HCT116 (cell line): ENCODE measurements at regions not wholly inside any gene's neighbourhood (a gene's known extent, or its start where the extent isn't known, plus 50 kb on each side); places are given as distances from the start of the nearest gene placed in this dataset.

ENCODE experiments used
- ATAC-seq: fragments of 200-7000 bp; cut with Tn5 transposase; 2 replicates; pipeline ENCODE4 v1.9.1; 2020; ENCODE audit warnings: mild to moderate bottlenecking, moderate library complexity
- BruUV-seq: library from RNA; stranded (reverse); fragments of 400-500 nt; replicated peaks from 2 replicates; lab custom pipeline; 2021; lab: Mats Ljungman, UMichigan
- CTCF ChIA-PET: fragments of 300-600 bp; sonication (Branson Sonifier 250); formaldehyde crosslinking; loops from one replicate; lab custom pipeline; 2021; ENCODE audit warnings: antibody characterized with exemption; lab: Charles Lee
- POLR2A ChIA-PET: fragments of 300-600, 350-600 bp; sonication (Branson Sonifier 250); formaldehyde crosslinking; loops from one replicate; lab custom pipeline; 2021; ENCODE audit warnings: antibody characterized with exemption; lab: Charles Lee
- RAD21 ChIA-PET, 2 experiments: fragments of 300-600 bp; sonication (Branson Sonifier 250); formaldehyde crosslinking; loops; one replicate each; lab custom pipeline; 2023; ENCODE audit warnings: low total read pairs in 2 of 2; ENCODE audit not compliant: uncharacterized antibody in 2 of 2, unreplicated experiment in 2 of 2, low non-redundant PET in 1 of 2; lab: Charles Lee
- DNase-seq: peaks from one replicate; pipeline ENCODE4 v3.0.0-alpha.2; 2010; ENCODE audit warnings: low read depth, low spot score
- H2AFZ ChIP-seq: fragments of 200-600 bp; shearing (Covaris generic), sonication (generic); 2 replicates; pipeline ENCODE4 v1.6.1; 2017; ENCODE audit warnings: low read depth, mixed run types, mixed read lengths, antibody characterized with exemption, low read length; ENCODE audit not compliant: poor library complexity, severe bottlenecking
- H3K27ac ChIP-seq: 2 replicates; pipeline ENCODE4 v1.5.1; 2012; ENCODE audit warnings: low read depth, low read length
- H3K27me3 ChIP-seq: fragments of 200-600 bp; sonication (generic); 2 replicates; pipeline ENCODE4 v1.6.1; 2016; ENCODE audit warnings: mixed run types, low read length, mixed read lengths; ENCODE audit not compliant: insufficient read depth
- H3K36me3 ChIP-seq, 2 experiments: fragments of 200-500 bp in 1 of 2; fragments of 200-600 bp in 1 of 2; sonication (Bioruptor generic) in 1 of 2; sonication (generic) in 1 of 2; 2 replicates each; pipeline versions ENCODE4 v1.5.1 to v1.6.1; 2014 to 2016; ENCODE audit warnings: low read length in 2 of 2, inconsistent platforms in 1 of 2, mixed read lengths in 1 of 2, mixed run types in 1 of 2; ENCODE audit not compliant: insufficient read depth in 2 of 2, control insufficient read depth in 1 of 2
- H3K4me1 ChIP-seq, 2 experiments: fragments of 200-600 bp in 1 of 2; sonication (generic) in 1 of 2; 2 replicates each; pipeline versions ENCODE4 v1.5.1 to v1.6.1; 2012 to 2017; ENCODE audit warnings: low read length in 2 of 2, inconsistent platforms in 1 of 2, mild to moderate bottlenecking in 1 of 2, mixed read lengths in 1 of 2, mixed run types in 1 of 2, moderate library complexity in 1 of 2; ENCODE audit not compliant: insufficient read depth in 2 of 2, control insufficient read depth in 1 of 2
- H3K4me2 ChIP-seq: fragments of 200-600 bp; sonication (generic); 2 replicates; pipeline ENCODE4 v1.6.1; 2017; ENCODE audit warnings: mixed run types, low read length, mixed read lengths
- H3K4me3 ChIP-seq, 2 experiments: fragments of 200-600 bp in 1 of 2; sonication (generic) in 1 of 2; replicated peaks in 1 of 2; 2 replicates each; pipeline ENCODE4 v1.5.1; 2011 to 2016; ENCODE audit warnings: low read length in 2 of 2, control low read depth in 1 of 2, low read depth in 1 of 2, mild to moderate bottlenecking in 1 of 2, mixed read lengths in 1 of 2, mixed run types in 1 of 2
- H3K79me2 ChIP-seq: fragments of 200-600 bp; sonication (generic); 2 replicates; pipeline ENCODE4 v1.6.1; 2017; ENCODE audit warnings: mild to moderate bottlenecking, mixed run types, low read length, moderate library complexity, mixed read lengths; ENCODE audit not compliant: insufficient read depth
- H3K9ac ChIP-seq: fragments of 200-600 bp; sonication (generic); 2 replicates; pipeline ENCODE4 v1.6.1; 2016; ENCODE audit warnings: low read length, mixed read lengths
- H3K9me2 ChIP-seq: fragments of 200-600 bp; sonication (generic), shearing (Covaris generic); 2 replicates; pipeline ENCODE4 v1.6.1; 2017; ENCODE audit warnings: mixed run types, mild to moderate bottlenecking, moderate library complexity; ENCODE audit not compliant: insufficient read depth
- H3K9me3 ChIP-seq, 2 experiments: fragments of 200-500 bp in 1 of 2; fragments of 200-600 bp in 1 of 2; sonication (Bioruptor generic) in 1 of 2; sonication (generic) in 1 of 2; 2 replicates each; pipeline ENCODE4 v1.6.1; 2014 to 2017; ENCODE audit warnings: low read length in 2 of 2, mixed read lengths in 2 of 2, inconsistent platforms in 1 of 2, low read depth in 1 of 2, mild to moderate bottlenecking in 1 of 2, mixed run types in 1 of 2, moderate library complexity in 1 of 2; ENCODE audit not compliant: control insufficient read depth in 1 of 2, insufficient read depth in 1 of 2
- H4K20me1 ChIP-seq: fragments of 200-600 bp; sonication (generic), shearing (Covaris generic); 2 replicates; pipeline ENCODE4 v1.6.1; 2017; ENCODE audit warnings: mixed run types, mild to moderate bottlenecking, moderate library complexity; ENCODE audit not compliant: insufficient read depth
- CBX3 ChIP-seq: IDR thresholded peaks from 2 replicates; pipeline ENCODE4 v1.6.1; 2012; ENCODE audit warnings: low read depth
- ELF1 ChIP-seq: IDR thresholded peaks from 2 replicates; pipeline ENCODE4 v1.6.1; 2012; ENCODE audit warnings: low read depth, borderline replicate concordance
- EZH2phosphoT487 ChIP-seq: fragments of 200-600 bp; IDR thresholded peaks from 2 replicates; pipeline ENCODE4 v1.6.1; 2018; ENCODE audit warnings: antibody characterized with exemption, borderline replicate concordance
- JUND ChIP-seq: IDR thresholded peaks from 2 replicates; pipeline ENCODE4 v1.6.1; 2012
- POLR2A ChIP-seq: IDR thresholded peaks from 2 replicates; pipeline ENCODE4 v1.7.0; 2011; ENCODE audit warnings: borderline replicate concordance; ENCODE audit not compliant: insufficient read depth, insufficient read length; ENCODE audit errors: extremely low read depth
- SP1 ChIP-seq: IDR thresholded peaks from 2 replicates; pipeline ENCODE4 v1.6.1; 2012; ENCODE audit warnings: low read depth
- TCF7L2 ChIP-seq: IDR thresholded peaks from 2 replicates; pipeline ENCODE4 v1.7.0; 2011; ENCODE audit warnings: borderline replicate concordance, inconsistent platforms; ENCODE audit not compliant: insufficient read depth, insufficient read length; ENCODE audit errors: extremely low read depth
- ZFX ChIP-seq: fragments of 450-650 bp; IDR thresholded peaks from 2 replicates; pipeline ENCODE4 v1.6.1; 2017
- ZNF274 ChIP-seq: fragments of 200-500 bp; sonication (Bioruptor generic); IDR thresholded peaks from 2 replicates; pipeline ENCODE4 v1.6.1; 2014; ENCODE audit warnings: mild to moderate bottlenecking, low read depth, low read length, inconsistent platforms
- intact Hi-C: fragments of 100-400 bp; cut with micrococcal nuclease; formaldehyde crosslinking; loops from 2 replicates; pipeline ENCODE4 v1.10.0; 2022
- TF ChIP-seq, protein P1 (sequence below): IDR thresholded peaks from 2 replicates; pipeline ENCODE4 v1.6.1; 2012
- TF ChIP-seq, protein P2 (sequence below): IDR thresholded peaks from 2 replicates; pipeline ENCODE4 v1.6.1; 2012
- TF ChIP-seq, protein P3 (sequence below): IDR thresholded peaks from 2 replicates; pipeline ENCODE4 v1.6.1; 2011; ENCODE audit warnings: mild to moderate bottlenecking, low read length, moderate library complexity; ENCODE audit not compliant: insufficient replicate concordance; ENCODE audit errors: extremely low read depth
- TF ChIP-seq, protein P4 (sequence below): IDR thresholded peaks from 2 replicates; pipeline ENCODE4 v1.6.1; 2012; ENCODE audit warnings: low read depth

DNA sequence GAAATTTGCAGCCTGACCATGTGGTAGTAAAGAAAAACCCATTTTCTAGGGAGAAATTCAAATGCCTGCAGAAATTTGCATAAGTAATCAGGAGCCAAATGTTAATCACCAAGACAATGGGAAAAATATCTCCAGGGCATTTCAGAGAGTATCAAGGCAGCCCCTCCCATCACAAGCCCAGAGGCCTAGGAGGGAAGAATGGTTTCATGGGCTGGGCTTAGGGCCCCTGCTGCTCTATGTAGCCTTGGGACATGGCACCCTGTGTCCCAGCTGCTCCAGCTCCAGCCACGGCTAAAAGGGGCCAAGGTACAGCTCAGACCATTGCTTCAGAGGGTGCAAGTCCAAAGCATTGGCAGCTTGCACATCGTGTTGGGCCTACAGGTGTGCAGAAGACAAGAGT, 117.2 kb upstream of the RALGAPA2 start (continued):
- TF ChIP-seq ELF1 (no peak), SP1 (no peak), POLR2A (no peak), ZNF274 (no peak), EZH2phosphoT487 (no peak), TCF7L2 (no peak)
- TF ChIP-seq, protein P1, sequence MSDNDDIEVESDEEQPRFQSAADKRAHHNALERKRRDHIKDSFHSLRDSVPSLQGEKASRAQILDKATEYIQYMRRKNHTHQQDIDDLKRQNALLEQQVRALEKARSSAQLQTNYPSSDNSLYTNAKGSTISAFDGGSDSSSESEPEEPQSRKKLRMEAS = no peak
- TF ChIP-seq, protein P2, sequence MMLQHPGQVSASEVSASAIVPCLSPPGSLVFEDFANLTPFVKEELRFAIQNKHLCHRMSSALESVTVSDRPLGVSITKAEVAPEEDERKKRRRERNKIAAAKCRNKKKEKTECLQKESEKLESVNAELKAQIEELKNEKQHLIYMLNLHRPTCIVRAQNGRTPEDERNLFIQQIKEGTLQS = no peak
- TF ChIP-seq, all 23 proteins: peak for 0

DNA sequence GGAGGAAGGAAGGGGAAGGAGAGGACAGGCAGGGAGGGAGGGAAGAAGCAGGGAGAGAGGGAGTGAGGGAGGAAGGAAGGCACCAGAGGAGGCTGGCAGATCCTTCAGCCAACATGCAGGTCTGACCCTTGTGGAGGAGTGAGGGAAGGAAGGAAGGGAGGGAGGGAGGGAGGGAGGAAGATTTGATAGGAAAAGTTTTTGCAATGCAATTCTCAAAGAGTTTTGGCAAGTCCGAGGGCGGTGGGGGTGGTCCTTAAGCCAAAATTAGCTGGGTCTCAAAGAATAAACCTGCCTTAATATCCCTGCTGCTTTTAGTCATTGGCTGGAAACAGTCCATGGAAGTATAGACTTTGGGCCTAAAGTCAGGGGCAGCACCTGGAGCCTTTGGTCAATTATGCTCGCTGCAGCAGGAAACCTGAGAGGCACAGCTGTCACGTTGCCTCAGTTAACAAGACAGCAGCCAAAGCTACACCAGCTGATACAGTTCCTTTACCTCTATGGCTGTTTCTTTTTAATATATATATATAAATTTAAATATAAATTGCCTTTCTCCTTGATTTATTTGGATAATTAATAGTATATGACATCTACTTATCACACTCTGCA, 115.7 kb upstream of the RALGAPA2 start:
- H3K27me3 ChIP-seq = peaks cover 6% of the 10 kb centered on the region; the same call in 1 of the 2 replicates
- H3K9me3 ChIP-seq = no peaks in the 10 kb centered on the region
- intact Hi-C loops = loop anchor here (5.0 to 10.0 kb wide), 3 partner anchors 233 to 746 kb away; no protein-coding TSS in a partner anchor
- no peak overlapping the region for H3K4me3 ChIP-seq
- ChIA-PET POLR2A (no interaction called here), RAD21 (no interaction called here), CTCF (no interaction called here)
- no peak overlapping the region for H3K4me2 ChIP-seq
- H3K79me2 ChIP-seq = no peaks in the 10 kb centered on the region
- ATAC-seq = no peak
- H3K9ac ChIP-seq = no peak overlapping the region
- no peak for TF ChIP-seq ZNF274
- TF ChIP-seq ZFX = no peak
- TF ChIP-seq, protein P3, sequence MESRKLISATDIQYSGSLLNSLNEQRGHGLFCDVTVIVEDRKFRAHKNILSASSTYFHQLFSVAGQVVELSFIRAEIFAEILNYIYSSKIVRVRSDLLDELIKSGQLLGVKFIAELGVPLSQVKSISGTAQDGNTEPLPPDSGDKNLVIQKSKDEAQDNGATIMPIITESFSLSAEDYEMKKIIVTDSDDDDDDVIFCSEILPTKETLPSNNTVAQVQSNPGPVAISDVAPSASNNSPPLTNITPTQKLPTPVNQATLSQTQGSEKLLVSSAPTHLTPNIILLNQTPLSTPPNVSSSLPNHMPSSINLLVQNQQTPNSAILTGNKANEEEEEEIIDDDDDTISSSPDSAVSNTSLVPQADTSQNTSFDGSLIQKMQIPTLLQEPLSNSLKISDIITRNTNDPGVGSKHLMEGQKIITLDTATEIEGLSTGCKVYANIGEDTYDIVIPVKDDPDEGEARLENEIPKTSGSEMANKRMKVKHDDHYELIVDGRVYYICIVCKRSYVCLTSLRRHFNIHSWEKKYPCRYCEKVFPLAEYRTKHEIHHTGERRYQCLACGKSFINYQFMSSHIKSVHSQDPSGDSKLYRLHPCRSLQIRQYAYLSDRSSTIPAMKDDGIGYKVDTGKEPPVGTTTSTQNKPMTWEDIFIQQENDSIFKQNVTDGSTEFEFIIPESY = no peak
- no peak for TF ChIP-seq TCF7L2
- no peak for TF ChIP-seq JUND
- TF ChIP-seq, protein P1 = no peak
- TF ChIP-seq CBX3 = no peak
- TF ChIP-seq, protein P4, sequence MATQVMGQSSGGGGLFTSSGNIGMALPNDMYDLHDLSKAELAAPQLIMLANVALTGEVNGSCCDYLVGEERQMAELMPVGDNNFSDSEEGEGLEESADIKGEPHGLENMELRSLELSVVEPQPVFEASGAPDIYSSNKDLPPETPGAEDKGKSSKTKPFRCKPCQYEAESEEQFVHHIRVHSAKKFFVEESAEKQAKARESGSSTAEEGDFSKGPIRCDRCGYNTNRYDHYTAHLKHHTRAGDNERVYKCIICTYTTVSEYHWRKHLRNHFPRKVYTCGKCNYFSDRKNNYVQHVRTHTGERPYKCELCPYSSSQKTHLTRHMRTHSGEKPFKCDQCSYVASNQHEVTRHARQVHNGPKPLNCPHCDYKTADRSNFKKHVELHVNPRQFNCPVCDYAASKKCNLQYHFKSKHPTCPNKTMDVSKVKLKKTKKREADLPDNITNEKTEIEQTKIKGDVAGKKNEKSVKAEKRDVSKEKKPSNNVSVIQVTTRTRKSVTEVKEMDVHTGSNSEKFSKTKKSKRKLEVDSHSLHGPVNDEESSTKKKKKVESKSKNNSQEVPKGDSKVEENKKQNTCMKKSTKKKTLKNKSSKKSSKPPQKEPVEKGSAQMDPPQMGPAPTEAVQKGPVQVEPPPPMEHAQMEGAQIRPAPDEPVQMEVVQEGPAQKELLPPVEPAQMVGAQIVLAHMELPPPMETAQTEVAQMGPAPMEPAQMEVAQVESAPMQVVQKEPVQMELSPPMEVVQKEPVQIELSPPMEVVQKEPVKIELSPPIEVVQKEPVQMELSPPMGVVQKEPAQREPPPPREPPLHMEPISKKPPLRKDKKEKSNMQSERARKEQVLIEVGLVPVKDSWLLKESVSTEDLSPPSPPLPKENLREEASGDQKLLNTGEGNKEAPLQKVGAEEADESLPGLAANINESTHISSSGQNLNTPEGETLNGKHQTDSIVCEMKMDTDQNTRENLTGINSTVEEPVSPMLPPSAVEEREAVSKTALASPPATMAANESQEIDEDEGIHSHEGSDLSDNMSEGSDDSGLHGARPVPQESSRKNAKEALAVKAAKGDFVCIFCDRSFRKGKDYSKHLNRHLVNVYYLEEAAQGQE = no peak
- peaks cover 0 to 5% of the 10 kb centered on the region in 2 experiments; a peak in 1 of 4 replicates for H3K4me1 ChIP-seq
- H2AFZ ChIP-seq = no peak overlapping the region
- no peaks in the 10 kb centered on the region for H3K36me3 ChIP-seq
- no peak for DNase-seq
- H3K9me2 ChIP-seq = no peaks in the 10 kb centered on the region
- BruUV-seq = no TSS peak
- no peaks in the 10 kb centered on the region for H4K20me1 ChIP-seq
- H3K27ac ChIP-seq = no peak overlapping the region
